IMR-90 (cell line): ENCODE measurements at regions not wholly inside any gene's neighbourhood (a gene's known extent, or its start where the extent isn't known, plus 50 kb on each side); places are given as distances from the start of the nearest gene placed in this dataset.

Experiments
- ATAC-seq: fragments of 200-7000 bp; cut with Tn5 transposase; 2 replicates; pipeline ENCODE4 v1.9.1; 2020; ENCODE audit warnings: low read depth, mild to moderate bottlenecking, moderate library complexity
- BruUV-seq: library from RNA; stranded (reverse); fragments of 400-500 nt; replicated peaks from 2 replicates; lab custom pipeline; 2021; lab: Mats Ljungman, UMichigan
- CTCF ChIA-PET: fragments of 300-600 bp; formaldehyde crosslinking; extraction: SDS; loops from one replicate; lab custom pipeline; 2021; ENCODE audit warnings: antibody characterized with exemption; lab: Yijun Ruan, JAX
- POLR2A ChIA-PET: fragments of 300-600 bp; sonication (Branson Sonifier 250); formaldehyde crosslinking; loops from one replicate; lab custom pipeline; 2022; ENCODE audit warnings: antibody characterized with exemption; ENCODE audit not compliant: unreplicated experiment; lab: Charles Lee
- DNase-seq: peaks from one replicate; pipeline ENCODE4 v3.0.0; 2013
- H2AFZ ChIP-seq: replicated peaks from 2 replicates; pipeline ENCODE3; 2013; ENCODE audit warnings: low read length, mild to moderate bottlenecking; ENCODE audit not compliant: poor library complexity
- H2AK5ac ChIP-seq: 2 replicates; pipeline ENCODE4 v1.6.1; 2013; ENCODE audit warnings: low read depth, low read length, inconsistent platforms
- H2AK9ac ChIP-seq: replicated peaks from 2 replicates; pipeline ENCODE3; 2013; ENCODE audit warnings: mild to moderate bottlenecking, low read depth, low read length, moderate library complexity; ENCODE audit not compliant: poor library complexity
- H2BK120ac ChIP-seq: 2 replicates; pipeline ENCODE4 v1.6.1; 2013; ENCODE audit warnings: low read depth, low read length, inconsistent platforms
- H2BK15ac ChIP-seq: 3 replicates; pipeline ENCODE4 v1.6.1; 2013; ENCODE audit warnings: low read depth, low read length, inconsistent platforms
- H2BK20ac ChIP-seq: 2 replicates; pipeline ENCODE4 v1.6.1; 2013; ENCODE audit warnings: low read depth, mild to moderate bottlenecking, inconsistent platforms, low read length, moderate library complexity
- H2BK5ac ChIP-seq: 2 replicates; pipeline ENCODE4 v1.6.1; 2013; ENCODE audit warnings: mild to moderate bottlenecking, low read depth, low read length, inconsistent platforms; ENCODE audit not compliant: poor library complexity, severe bottlenecking
- H3K14ac ChIP-seq: replicated peaks from 2 replicates; pipeline ENCODE4 v1.6.1; 2013; ENCODE audit warnings: low read depth, low read length, inconsistent platforms
- H3K18ac ChIP-seq: 2 replicates; pipeline ENCODE4 v1.6.1; 2013; ENCODE audit warnings: low read depth, low read length, control low read depth
- H3K23ac ChIP-seq: 2 replicates; pipeline ENCODE4 v1.6.1; 2013; ENCODE audit warnings: low read depth, low read length, inconsistent platforms
- H3K27ac ChIP-seq: 2 replicates; pipeline ENCODE4 v1.5.1; 2013; ENCODE audit warnings: mild to moderate bottlenecking, control low read depth, low read length; ENCODE audit not compliant: insufficient read depth
- H3K27me3 ChIP-seq: 2 replicates; pipeline ENCODE4 v1.6.1; 2013; ENCODE audit warnings: low read length; ENCODE audit not compliant: control insufficient read depth, insufficient read depth
- H3K36me3 ChIP-seq: 2 replicates; pipeline ENCODE4 v1.6.1; 2013; ENCODE audit warnings: low read length, mixed read lengths; ENCODE audit not compliant: control insufficient read depth, insufficient read depth
- H3K4ac ChIP-seq: 2 replicates; pipeline ENCODE4 v1.6.1; 2013; ENCODE audit warnings: low read depth, low read length, inconsistent platforms
- H3K4me1 ChIP-seq: 2 replicates; pipeline ENCODE4 v1.6.1; 2013; ENCODE audit warnings: low read length, mixed read lengths; ENCODE audit not compliant: control insufficient read depth, insufficient read depth
- H3K4me2 ChIP-seq: 2 replicates; pipeline ENCODE4 v1.6.1; 2013; ENCODE audit warnings: low read depth, mild to moderate bottlenecking, control low read depth, low read length, moderate library complexity
- H3K4me3 ChIP-seq: 2 replicates; pipeline ENCODE4 v1.5.1; 2013; ENCODE audit warnings: low read depth, mild to moderate bottlenecking, control low read depth, low read length, moderate library complexity; ENCODE audit not compliant: insufficient read depth
- H3K56ac ChIP-seq: 2 replicates; pipeline ENCODE4 v1.6.1; 2013; ENCODE audit warnings: low read length, inconsistent platforms; ENCODE audit not compliant: insufficient read depth; ENCODE audit errors: extremely low read depth
- H3K79me1 ChIP-seq, 2 experiments: 2 replicates each; pipeline ENCODE4 v1.6.1; 2013; ENCODE audit warnings: low read length in 2 of 2, inconsistent platforms in 1 of 2, low read depth in 1 of 2
- H3K9ac ChIP-seq: 2 replicates; pipeline ENCODE4 v1.6.1; 2013; ENCODE audit warnings: low read depth, low read length, control low read depth
- H3K9me1 ChIP-seq: 2 replicates; pipeline ENCODE4 v1.6.1; 2013; ENCODE audit warnings: low read length, inconsistent platforms; ENCODE audit not compliant: insufficient read depth
- H3K9me3 ChIP-seq: 2 replicates; pipeline ENCODE4 v1.6.1; 2013; ENCODE audit warnings: low read length; ENCODE audit not compliant: control insufficient read depth, insufficient read depth
- H4K20me1 ChIP-seq: 2 replicates; pipeline ENCODE4 v1.6.1; 2013; ENCODE audit warnings: low read length, inconsistent platforms; ENCODE audit not compliant: insufficient read depth
- H4K5ac ChIP-seq: 2 replicates; pipeline ENCODE4 v1.6.1; 2013; ENCODE audit warnings: mild to moderate bottlenecking, low read depth, low read length, control low read depth
- H4K8ac ChIP-seq, 2 experiments: 2 replicates each; pipeline ENCODE4 v1.6.1; 2013; ENCODE audit warnings: low read depth in 2 of 2, low read length in 2 of 2, control low read depth in 1 of 2, inconsistent platforms in 1 of 2
- H4K91ac ChIP-seq: 2 replicates; pipeline ENCODE4 v1.6.1; 2013; ENCODE audit warnings: low read depth, low read length, inconsistent platforms; ENCODE audit not compliant: insufficient read depth
- BHLHE40 ChIP-seq: fragments of 150-350 bp; IDR thresholded peaks from 2 replicates; pipeline ENCODE4 v1.6.1; 2016; ENCODE audit warnings: mild to moderate bottlenecking, low read depth, low read length
- CHD1 ChIP-seq: IDR thresholded peaks from 2 replicates; pipeline ENCODE4 v1.6.1; 2012; ENCODE audit warnings: low read depth, low read length, improper control_type of control experiment
- CTCF ChIP-seq: conservative IDR thresholded peaks from 2 replicates; pipeline ENCODE4 v1.5.1; 2012; ENCODE audit warnings: mild to moderate bottlenecking, low read depth, low read length, improper control_type of control experiment
- ELK1 ChIP-seq: fragments of 150-350 bp; IDR thresholded peaks from 2 replicates; pipeline ENCODE4 v1.6.1; 2016; ENCODE audit warnings: low read depth, mild to moderate bottlenecking, low read length, moderate library complexity, borderline replicate concordance
- MAFK ChIP-seq: IDR thresholded peaks from 2 replicates; pipeline ENCODE4 v1.6.1; 2012; ENCODE audit warnings: low read depth, low read length, improper control_type of control experiment
- MAZ ChIP-seq: IDR thresholded peaks from 2 replicates; pipeline ENCODE4 v1.6.1; 2012; ENCODE audit warnings: low read depth, mild to moderate bottlenecking, low read length, improper control_type of control experiment, moderate library complexity, borderline replicate concordance
- MXI1 ChIP-seq: IDR thresholded peaks from 2 replicates; pipeline ENCODE4 v1.6.1; 2012; ENCODE audit warnings: low read depth, mild to moderate bottlenecking, low read length, moderate library complexity, borderline replicate concordance
- NFE2L2 ChIP-seq: fragments of 150-350 bp; IDR thresholded peaks from 2 replicates; pipeline ENCODE4 v1.6.1; 2016; ENCODE audit warnings: low read depth, mild to moderate bottlenecking, low read length
- POLR2A ChIP-seq: IDR thresholded peaks from 2 replicates; pipeline ENCODE4 v1.6.1; 2012; ENCODE audit warnings: mild to moderate bottlenecking, low read depth, low read length
- RAD21 ChIP-seq: IDR thresholded peaks from 2 replicates; pipeline ENCODE4 v1.6.1; 2012; ENCODE audit warnings: low read length, improper control_type of control experiment
- RCOR1 ChIP-seq: IDR thresholded peaks from 2 replicates; pipeline ENCODE4 v1.6.1; 2012; ENCODE audit warnings: mild to moderate bottlenecking, low read length, improper control_type of control experiment; ENCODE audit not compliant: insufficient replicate concordance
- RFX5 ChIP-seq: IDR thresholded peaks from 2 replicates; pipeline ENCODE4 v1.8.0; 2012; ENCODE audit warnings: low read depth, mild to moderate bottlenecking, low read length, moderate library complexity
- SMC3 ChIP-seq: fragments of 150-350 bp; IDR thresholded peaks from 2 replicates; pipeline ENCODE4 v1.6.1; 2016; ENCODE audit warnings: low read depth, mild to moderate bottlenecking, antibody characterized with exemption, low read length, moderate library complexity
- USF2 ChIP-seq: fragments of 150-350 bp; IDR thresholded peaks from 2 replicates; pipeline ENCODE4 v1.6.1; 2017; ENCODE audit warnings: mild to moderate bottlenecking, antibody characterized with exemption, low read length, low read depth
- WGBS, 2 experiments: methylation state at CpG; one replicate each; pipeline versions ENCODE4 v1.1.5 to v1.1.7; 2013; ENCODE audit warnings: missing lambda C conversion rate in 2 of 2; ENCODE audit not compliant: insufficient read length in 1 of 2; ENCODE audit errors: extremely low coverage in 2 of 2; 5-methylcytosine and 5-hydroxymethylcytosine counted together
- dilution Hi-C: fragments of 300-500 bp; cut with HindIII; formaldehyde crosslinking; loops from one replicate; pipeline ENCODE4 v1.14.3; 2018; ENCODE audit warnings: low sequenced_read_pairs; ENCODE audit not compliant: unreplicated experiment
- in situ Hi-C: fragments of 300-500 bp; cut with MboI; formaldehyde crosslinking; loops from 3 replicates; pipeline ENCODE4 v1.14.3; 2019; ENCODE audit warnings: low sequenced_read_pairs, inconsistent platforms, mixed read lengths
- intact Hi-C: fragments of 100-400 bp; cut with micrococcal nuclease; formaldehyde crosslinking; loops from 2 replicates; pipeline ENCODE4 v1.10.0; 2022

GRCh38 chr15:23763021-23763420, 75.9 kb upstream of the NDN start:
- H4K91ac ChIP-seq = no peak overlapping the region
- no peak overlapping the region for H2BK20ac ChIP-seq
- ChIA-PET POLR2A (no interaction called here), CTCF (no interaction called here)
- no peaks in the 10 kb centered on the region for H4K20me1 ChIP-seq
- H3K9me1 ChIP-seq = no peaks in the 10 kb centered on the region
- H3K18ac ChIP-seq = no peak overlapping the region
- no CpG with 5 or more reads among the region's 9 CpGs for WGBS, 2 experiments
- H2BK15ac ChIP-seq = no peak overlapping the region
- no peak overlapping the region for H3K4ac ChIP-seq
- no peaks in the 10 kb centered on the region for H3K4me1 ChIP-seq
- in situ Hi-C loops = no loop called here
- no peak for ATAC-seq
- no peak overlapping the region for H3K23ac ChIP-seq
- H3K36me3 ChIP-seq = no peaks in the 10 kb centered on the region
- no peak overlapping the region for H2BK120ac ChIP-seq
- no peak overlapping the region for H3K56ac ChIP-seq
- no peak overlapping the region for H2AK5ac ChIP-seq
- no peak overlapping the region for H4K8ac ChIP-seq
- no peak overlapping the region for H2AFZ ChIP-seq
- H2BK5ac ChIP-seq = no peak overlapping the region
- H3K27ac ChIP-seq = no peak overlapping the region
- TF ChIP-seq USF2 (no peak), ELK1 (no peak), CTCF (no peak), RFX5 (no peak), RCOR1 (no peak), POLR2A (no peak), RAD21 (no peak), MAZ (no peak), CHD1 (no peak), NFE2L2 (no peak), SMC3 (no peak), MAFK (no peak), MXI1 (no peak), BHLHE40 (no peak)
- dilution Hi-C loops = no loop called here
- no TSS peak for BruUV-seq
- H3K9me3 ChIP-seq = peaks cover 11% of the 10 kb centered on the region
- no peak overlapping the region for H3K14ac ChIP-seq
- no peak overlapping the region for H3K4me2 ChIP-seq
- no peaks in the 10 kb centered on the region for H3K27me3 ChIP-seq
- no peaks in the 10 kb centered on the region for H3K79me1 ChIP-seq
- H3K4me3 ChIP-seq = no peak overlapping the region
- H2AK9ac ChIP-seq = no peak overlapping the region
- intact Hi-C loops = no loop called here
- no peak overlapping the region for H3K9ac ChIP-seq
- no peak for DNase-seq
- H4K5ac ChIP-seq = no peak overlapping the region
